ENCODE measurements at regions not wholly inside any gene's neighbourhood (a gene's known extent, or its start where the extent isn't known, plus 50 kb on each side); places are given as distances from the start of the nearest gene placed in this dataset.
"Not testable (repeated sequence)": the region's sequence is repeated elsewhere in the genome, so short reads cannot be mapped to it uniquely, and the experiment has no call there.

DNA sequence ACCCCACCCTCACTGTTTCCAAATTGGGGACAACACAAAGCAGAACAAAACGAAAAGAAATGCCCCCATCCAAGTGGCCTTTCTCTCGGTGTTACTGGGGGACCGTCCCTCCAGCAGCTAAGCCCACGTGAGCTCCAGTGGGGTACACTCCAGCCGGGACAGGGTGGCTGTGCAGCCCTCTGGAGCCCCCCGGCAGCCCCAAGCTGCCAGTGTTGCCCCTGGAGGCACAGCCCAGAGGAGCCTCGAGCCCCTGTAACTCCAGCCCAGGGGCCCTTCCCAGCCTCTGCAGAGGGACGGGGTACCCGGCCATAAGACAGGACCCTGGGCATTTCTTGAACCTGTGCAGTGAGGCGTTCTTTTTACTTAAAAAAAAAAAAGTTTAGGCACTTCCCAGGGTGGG is 124.5 kb upstream of the KCTD7 start:
- DNase-seq, result no peak

DNA sequence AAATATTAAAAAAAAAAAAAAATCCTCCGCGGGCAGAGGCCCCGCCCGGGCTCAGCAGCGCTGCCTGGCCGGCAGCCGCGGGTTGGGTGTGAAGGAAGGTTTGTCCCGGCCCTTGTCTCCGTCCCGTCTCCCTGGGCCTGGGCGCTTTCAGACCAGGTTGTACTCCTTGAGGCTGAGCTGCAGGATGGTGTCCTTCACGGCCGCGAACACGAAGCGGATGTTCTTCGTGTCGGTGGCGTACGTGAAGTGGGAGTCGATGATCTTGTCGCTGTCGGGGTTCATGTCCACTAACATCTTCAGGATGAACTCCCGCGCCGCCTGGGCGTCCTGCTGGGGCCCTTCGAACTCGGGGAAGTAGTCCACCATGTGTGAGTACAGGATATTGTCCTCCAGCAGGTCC is 123.7 kb upstream of the KCTD7 start:
- no peak for DNase-seq

DNA sequence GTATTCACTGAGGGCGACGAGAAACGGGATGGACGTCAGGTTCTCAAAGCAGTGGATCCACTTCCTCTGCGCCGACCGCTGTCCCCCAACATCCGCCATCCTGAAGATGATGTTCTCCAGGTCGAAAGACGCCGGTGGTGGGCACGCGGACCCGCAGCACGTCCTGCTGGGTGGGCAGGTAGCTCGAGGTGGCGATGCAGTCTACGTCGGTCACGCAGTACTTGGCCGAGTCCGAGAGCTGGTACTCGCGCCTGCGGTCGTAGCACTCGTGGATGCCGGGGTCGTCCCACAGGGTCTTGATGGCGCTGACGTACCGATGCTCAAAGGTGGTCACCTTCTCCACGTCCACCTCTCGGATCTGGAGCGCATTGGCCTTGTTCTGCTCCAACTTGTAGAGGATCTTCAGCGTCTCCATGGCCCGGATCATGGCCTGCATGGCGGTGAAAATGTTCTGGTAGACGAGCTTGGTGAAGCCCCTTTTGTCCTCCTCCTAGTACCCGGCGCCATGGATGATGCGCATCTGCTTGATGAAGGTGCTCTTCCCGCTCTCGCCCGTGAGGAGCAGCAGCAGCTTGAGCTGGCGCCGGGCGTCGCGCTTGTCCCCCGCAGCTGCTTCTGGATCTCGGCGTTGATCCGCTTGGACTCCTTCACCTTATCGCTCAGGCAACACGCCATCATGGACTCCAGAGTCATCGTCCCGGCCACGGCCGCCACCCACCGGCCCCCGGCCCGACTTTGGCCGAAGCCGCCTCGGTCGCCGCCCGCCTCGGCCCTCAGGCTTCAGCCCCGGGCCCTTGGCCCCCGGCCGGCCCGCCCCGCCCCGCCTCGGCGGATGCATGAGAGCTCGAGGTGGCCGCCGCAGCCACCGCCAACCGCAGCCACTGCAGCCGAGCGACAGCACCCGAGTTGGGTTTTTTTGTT is 122.9 kb upstream of the KCTD7 start:
- no peak for DNase-seq

DNA sequence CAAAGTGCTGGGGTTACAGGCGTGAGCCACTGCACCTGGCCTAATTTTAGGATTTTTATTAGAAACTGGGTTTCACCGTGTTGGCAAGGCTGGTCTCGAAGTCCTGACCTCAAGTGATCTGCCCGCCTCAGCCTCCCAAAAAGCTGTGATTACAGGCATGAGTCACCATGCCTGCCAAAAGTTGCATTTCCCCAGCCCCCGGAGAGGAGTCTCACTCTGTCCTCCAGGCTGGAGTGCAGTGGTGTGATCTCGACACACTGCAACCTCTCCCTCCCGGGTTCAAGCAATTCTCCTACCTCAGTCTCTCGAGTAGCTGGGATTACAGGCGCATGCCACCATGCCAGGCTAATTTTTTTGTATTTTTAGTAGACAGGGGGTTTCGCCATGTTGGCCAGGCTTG is 122.0 kb upstream of the KCTD7 start:
- DNase-seq, result not testable (repeated sequence)

DNA sequence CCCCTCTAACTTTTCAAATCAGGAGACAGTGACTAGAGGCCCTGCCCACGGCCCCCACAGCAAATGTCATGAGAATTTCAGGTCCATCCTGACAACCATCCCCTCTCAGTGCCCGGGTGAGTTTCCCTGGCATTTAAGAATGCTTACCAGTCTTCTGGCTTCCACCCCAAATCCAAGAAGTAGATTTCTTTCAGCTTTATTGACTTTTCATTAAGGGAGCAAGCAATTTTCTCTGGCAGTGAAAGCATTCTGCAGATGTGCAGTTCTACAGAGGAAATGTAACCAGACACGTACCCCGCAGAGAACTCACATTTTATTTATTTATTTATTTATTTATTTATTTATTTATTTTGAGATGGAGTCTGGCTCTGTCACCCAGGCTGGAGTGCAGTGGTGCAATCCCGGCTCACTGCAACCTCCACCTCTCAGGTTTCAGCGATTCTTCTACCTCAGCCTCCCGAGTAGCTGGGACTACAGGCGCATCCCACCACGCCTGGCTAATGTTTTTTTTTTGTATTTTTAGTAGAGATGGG is 120.9 kb upstream of the KCTD7 start:
- DNase-seq, result no peak

DNA sequence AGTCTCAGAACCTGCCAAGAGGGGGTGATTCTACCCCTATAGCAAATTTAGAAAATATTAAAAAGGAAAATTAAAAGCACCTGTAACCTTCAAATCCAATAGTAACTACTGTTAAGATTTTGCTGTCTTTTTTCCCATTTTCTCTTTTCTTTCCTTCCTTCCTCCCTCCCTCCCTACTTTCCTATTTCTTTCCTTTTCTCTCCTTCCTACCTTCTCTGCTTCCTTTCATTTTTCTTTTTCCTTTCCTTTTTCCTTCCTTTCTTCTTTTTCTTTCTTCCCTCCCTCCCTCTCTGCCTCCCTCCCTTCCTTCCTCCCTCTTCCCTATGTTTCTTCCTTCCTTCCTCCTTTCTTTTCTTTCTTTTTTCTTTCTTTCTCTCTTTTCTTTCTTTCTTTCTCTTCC is 120.2 kb upstream of the KCTD7 start:
- no peak for DNase-seq

DNA sequence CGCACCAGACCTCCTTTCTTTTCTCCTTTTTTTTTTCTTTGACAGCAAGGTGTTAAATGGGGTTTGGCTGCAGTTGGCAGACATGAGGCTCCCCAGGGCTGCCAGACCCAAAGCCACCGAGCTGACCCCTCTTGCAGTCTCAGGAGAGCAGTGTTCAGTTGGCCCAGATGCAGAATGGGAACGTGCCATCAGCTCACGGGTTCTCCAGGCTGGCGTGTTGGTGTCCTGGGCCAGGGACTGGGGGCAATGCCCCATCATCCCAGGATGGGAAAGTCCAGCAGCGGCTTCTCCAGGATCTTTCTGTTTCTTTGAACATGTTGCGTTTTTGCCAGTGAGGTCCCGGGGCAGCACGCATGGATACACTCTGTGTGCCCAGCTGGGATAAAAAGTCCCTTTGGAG is 114.6 kb upstream of the KCTD7 start:
- no peak for DNase-seq

DNA sequence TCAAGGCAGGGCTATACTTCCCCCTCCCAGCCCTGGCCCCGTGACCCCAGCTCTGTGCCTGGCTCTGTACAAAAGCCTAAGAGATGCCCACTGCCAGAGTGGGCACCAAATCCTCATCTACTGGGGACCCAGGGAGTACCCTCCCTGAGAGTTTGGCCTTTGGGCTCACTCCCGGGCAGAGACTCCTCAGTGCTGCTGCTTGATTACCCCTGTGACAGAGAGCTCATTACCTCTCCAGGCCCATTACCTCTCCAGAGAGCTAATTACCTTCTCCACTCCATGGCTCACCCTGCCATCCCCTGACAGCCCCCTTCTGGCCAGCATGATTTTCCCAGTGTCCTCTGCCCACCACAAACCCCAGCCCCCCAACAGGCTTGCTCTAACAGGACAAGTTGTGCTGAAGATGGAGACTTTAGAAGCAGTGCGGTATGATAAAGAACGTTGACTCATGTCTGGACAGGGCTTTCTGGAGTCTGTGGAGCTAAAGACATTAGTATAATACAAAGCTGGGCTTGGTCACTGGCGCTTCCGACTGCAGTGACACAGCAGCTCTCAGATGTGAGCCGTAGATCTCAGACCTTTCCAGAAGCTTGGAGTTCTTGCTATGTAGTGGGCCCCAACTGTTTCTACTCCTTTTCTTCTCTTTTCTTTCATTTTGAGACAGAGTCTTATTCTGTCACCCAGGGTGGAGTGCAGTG is 111.3 kb upstream of the KCTD7 start:
- DNase-seq, result no peak

DNA sequence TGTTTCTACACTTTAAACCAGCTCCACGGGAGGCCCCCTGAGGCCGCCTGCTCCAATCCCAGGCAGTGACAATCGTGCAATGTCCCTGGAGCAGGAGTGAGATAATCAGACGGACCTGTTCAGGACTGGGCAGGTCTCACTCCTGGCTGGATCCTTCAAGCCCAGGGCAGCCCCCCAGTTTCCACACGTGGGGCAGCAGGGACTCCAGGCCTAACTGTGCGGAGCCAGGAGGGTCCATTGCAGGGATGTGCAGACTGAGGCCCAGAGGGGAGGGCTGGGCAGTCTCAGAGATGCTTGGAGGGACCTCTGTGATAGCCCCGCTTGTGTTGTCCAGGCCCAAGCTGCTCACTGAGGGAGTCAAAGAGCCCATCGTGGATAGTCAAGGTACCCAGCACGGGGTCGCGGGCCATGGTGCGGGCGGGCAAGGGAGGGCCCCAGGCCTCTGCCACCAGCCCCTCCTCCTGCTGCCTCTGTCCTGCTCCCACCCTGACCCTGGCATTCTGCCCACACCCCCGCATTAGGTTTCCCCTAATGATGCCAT is 110.5 kb upstream of the KCTD7 start:
- no peak for DNase-seq

DNA sequence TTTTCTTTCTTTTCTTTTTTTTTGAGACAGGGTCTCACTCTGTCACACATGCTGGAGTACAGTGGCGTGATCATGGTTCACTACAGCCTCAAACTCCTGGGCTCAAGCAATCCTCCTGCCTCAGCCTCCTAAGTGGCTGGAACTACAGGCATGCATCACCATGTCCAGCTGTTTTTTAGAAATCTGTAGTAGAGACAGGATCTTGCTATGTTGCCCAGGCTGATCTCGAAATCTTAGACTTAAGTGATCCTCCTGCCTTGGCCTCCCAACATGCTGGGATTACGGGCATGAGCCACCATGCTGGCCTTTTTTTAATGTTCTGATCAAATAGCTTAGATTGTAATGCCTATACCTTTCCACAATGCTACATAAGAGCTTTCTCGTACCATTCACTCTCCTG is 107.0 kb upstream of the KCTD7 start:
- no peak for DNase-seq

DNA sequence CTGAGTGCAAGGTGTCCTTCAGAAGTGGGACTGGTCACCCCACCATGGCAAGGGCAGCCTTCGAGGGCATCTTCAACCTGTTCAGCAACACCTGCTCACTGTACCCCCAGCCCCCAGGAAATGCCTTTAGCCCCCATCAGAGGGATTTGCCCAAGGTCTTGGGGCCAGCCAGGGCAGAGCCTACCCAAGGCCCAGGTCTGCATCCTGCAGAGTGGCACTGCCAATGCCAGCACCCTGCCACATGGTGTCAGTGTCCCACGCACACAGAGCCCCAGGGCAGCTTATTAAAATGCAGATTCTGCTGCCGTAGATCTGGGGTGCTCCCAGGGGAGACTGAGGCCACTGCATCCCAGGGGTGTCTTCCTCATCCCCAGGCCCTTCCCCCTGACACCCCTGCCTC is 106.2 kb upstream of the KCTD7 start:
- no peak for DNase-seq

DNA sequence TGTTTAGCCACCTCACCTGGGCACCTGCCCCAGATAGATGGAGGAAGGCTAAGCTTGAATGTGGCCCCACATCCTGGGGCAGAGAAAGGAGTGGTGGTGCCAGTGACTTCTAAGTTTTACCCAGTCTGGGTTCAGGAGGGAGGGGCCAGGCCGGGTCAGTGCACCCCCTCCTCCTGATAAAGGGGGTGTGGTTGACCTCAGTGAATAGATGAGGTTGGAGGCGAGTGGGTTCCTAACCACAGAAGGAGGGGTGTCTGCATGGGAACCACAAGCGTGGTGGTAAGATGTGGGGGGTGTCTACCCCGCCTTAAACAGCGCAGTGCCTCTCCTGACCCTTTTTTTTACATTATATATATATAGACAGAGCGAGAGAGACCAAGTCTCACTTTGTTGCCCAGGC is 105.3 kb upstream of the KCTD7 start:
- no peak for DNase-seq

DNA sequence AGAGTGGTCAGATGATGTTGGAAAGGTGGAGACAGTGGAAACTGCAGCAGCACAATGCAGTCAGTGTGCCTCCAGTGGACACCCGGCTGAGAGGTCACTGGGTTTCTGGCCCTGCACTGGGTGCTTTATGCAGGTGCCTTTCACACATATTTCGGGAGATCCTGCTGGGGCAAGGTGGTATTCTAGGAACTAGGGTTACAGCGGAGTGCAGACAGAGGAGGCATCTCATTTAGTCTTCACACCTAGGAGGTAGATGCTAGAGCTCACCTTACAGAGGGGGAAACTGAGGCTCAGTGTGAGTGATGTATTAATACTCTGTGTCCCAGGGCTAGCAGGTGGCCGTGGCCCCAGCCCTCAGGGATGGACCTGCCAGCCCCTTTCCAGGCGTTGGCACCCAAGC is 103.9 kb upstream of the KCTD7 start:
- DNase-seq, result no peak

DNA sequence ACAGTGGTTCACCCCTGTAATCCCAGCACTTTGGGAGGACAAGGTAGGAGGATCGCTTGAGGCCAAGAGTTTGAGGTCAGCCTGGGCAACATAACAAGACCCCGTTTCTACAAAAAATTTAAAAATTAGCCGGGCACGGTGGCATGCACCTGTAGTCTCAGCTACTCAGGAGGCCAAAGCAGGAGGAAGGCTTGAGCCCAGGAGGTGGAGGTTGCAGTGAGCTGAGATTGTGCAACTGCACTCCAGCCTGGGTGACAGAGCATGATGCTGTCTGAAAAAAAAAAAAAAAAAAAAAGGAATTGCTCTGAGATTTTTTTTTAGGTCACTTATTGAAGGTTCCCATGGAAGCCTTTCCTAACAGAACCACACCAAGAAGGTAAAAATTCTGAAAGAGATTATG is 101.9 kb upstream of the KCTD7 start:
- DNase-seq, result not testable (repeated sequence)

DNA sequence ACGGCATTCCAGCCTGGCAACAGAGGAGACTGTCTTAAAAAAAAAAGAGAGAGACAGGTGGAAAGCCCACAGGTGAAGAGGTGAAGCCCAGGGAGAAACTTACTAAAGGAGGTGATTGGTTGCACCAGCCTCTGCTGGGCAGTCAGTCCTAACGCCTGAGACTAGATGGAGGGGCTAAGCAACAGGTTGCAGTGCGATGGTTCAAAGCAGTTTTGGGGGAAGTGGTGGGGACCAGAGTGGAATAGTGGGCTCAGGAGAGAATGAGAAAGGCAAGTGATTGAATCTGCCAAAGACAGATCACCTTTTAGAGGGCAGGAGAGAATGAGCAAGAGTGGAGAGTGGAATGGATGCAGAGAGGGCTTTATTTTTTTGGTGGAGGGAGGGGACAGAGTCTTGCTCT is 100.0 kb upstream of the KCTD7 start:
- no peak for DNase-seq

DNA sequence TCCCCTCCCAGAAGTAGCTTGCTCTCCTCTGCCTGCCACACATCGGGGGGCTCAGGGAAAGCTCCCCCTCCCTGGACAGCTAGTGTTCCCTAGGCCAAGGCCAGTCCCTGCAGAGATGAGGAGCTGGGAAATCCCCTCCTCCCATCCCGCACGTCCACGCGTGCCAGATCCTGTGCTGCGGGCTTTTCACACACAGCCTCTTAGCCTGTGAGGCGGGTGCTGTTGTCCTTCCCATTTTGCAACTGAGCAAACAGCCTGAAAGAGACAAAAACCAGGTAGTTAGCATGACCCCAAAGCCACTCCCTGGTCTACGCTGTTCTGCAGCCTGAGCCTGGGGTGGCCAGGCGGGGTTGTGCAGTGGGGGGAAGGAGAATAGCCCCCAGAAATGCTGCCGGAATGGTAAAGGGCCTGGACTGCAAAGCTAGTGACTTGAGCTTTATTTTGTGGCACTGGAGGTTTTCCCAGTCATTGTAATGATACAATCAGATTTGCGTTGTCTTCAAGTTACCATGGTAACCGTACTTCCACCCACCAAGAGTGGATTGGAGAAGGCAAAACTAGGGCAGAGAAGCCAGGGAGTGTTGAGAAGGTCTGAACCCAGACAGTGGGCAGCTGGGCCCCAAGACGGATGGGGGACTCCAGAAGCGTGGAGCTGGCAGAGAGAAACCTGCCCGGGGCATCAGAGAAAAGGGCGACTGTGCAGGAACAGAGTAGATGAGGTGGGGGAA is 98.6 kb upstream of the KCTD7 start:
- DNase-seq, result no peak

DNA sequence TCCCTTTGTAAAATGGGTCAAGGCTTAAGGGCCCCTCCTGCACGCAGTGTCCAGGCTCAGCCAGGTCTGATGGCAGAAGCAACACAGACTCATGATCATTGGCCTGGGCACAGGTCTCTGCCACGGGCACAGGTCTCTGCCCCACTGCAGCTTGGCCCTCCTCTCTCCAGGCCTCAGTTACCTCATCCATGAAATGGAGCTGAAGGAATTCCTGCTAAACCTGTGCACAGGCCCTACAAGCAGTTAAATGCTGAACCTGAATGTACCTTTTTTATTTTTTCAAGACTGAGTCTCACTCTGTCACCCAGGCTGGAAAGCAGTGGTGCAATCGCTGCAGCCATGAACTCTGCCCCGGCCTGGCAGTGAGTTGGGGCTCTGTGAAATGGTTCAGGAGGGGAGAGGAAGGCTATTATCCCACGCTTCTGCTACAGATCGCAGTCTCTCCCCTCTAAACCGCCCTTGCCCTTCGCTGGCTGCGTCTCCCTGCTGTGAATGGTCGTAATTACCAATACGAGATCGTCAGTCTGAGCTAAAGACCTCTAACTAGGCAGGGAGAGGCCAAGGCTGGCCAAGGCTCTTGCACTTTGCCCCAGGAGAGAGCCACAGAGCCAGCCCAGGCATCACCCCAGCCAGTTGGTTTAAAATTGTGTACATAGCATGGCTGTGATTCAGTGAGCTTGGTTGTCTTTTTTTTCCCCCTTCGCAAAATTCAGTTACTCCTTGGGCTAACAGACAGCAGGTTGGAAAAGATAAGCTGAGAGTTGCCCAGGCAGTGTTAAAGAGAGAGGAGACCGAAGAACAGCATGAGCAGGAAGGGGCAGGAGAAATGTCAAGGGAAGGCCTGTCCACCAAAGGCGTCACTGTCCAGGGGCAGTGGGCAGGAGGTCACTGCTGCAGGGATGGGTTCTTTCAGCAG is 93.0 kb upstream of the KCTD7 start:
- no peak for DNase-seq

DNA sequence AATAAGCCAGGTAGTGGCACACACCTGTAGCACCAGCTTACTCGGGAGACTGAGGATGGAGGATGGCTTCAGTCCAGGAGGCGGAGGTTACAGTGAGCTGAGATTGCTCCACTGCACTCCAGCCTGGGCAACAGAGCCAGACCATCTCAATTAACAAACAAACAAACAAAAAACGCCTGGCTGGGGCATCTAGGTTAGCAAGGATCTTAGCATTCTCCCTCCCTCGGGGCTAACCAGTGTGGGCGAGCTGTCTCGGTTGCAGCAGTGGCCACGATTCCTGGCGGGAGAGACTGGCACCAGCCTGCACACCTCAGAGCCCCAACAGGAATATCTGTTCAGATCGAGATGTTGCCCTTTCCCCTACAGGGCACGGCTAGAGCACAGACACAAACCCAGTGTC is 91.3 kb upstream of the KCTD7 start:
- no peak for DNase-seq

DNA sequence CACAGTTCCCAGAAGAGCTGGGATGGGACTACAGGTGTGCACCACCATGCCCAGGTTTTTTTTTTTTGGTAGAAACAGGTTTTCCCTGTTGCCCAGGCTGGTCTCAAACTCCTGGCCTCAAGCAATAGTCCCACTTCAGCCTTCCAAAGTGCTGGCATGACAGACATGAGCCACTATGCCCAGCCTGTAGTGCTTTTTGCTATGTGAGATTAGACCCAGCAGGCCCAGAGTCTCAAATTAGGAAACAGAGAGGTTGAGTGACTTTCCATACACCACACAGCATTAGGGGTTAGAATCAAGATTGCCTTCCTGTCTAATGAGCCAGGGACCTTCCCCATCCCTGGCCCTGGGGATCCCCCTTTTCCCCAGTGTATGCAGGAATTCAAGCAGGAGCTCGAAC is 90.8 kb upstream of the KCTD7 start:
- DNase-seq, result no peak

DNA sequence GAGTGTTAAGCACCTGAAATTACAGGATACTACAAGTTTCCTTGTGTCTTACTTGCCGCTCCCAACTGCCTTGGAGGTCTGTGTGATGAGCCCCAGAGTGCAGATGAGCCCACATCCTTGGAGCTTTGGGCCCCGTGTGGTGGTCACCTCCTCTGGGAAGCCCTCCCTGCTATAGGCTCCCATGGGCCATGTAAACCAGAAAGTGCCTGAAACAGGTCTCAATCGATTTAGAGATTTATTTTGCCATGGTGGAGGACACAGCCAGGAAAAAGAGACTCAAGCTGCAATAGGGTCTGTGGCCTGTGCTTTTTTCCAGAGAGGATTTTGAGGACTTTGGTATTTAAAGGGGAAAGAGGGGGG is 89.4 kb upstream of the KCTD7 start:
- no peak for DNase-seq

DNA sequence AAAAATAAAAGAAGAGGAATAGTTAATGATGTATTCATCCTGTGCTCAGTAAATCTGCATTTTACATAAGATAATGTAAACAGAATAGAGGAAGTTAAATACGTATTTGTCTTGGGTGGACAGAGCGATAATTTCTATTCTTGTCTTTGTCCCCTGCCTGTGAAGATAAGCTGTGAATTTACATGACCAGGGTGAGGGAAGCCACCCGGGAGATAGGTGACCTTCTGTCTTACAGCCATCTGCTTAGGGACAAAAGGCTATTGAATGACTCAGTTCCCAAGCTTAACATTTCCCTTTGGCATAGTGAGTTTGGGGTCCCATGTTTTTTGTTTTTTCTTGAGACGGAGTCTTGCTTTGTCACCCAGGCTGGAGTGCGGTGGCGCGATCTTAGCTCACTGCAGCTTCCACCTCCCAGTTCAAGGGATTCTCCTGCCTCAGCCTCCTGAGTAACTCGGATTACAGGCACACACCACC is 88.7 kb upstream of the KCTD7 start:
- no peak for DNase-seq

DNA sequence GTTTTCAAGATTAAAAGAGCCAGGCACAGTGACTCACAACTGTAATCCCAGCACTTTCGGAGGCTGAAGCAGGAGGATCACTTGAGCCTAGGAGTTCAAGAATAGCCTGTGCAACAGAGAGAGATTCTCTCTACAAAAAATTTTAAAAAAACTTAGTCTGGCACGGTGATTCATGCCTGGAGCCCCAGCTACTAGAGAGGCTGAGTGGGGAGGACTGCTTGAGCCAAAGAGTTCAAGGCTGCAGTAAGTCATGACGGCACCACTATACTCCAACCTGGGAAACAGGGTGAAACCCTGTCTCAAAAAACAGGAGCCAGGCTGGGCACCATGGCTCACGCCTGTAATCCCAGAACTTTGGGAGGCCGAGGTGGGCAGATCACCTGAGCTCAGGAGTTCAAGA is 86.6 kb upstream of the KCTD7 start:
- no peak for DNase-seq
